Posterior cingulate gyrus (tissue), 11 donors: ENCODE measurements at regions not wholly inside any gene's neighbourhood (a gene's known extent, or its start where the extent isn't known, plus 50 kb on each side); places are given as distances from the start of the nearest gene placed in this dataset.
A peak's percentile ranks its signal among the peaks of the same experiment; 100 is the strongest.
"Not testable (repeated sequence)": the region's sequence is repeated elsewhere in the genome, so short reads cannot be mapped to it uniquely, and the experiment has no call there.

ENCODE experiments used
- DNase-seq, 10 donors: peaks; one replicate each; pipeline versions ENCODE4 v3.0.0 to v3.0.0-alpha.2; 2020 to 2021; ENCODE audit warnings: mixed read lengths in 3 of 10
- intact Hi-C: fragments of 100-400 bp; cut with DNase I; formaldehyde crosslinking; loops from one replicate; pipeline ENCODE4 v1.15.1; 2023

GRCh38 chr4:170166193-170166592 is 76.4 kb upstream of the AADAT start:
- intact Hi-C loops = not testable (repeated sequence)

GRCh38 chr4:170162416-170162815 is 72.7 kb upstream of the AADAT start:
- no peak for DNase-seq
- intact Hi-C loops = no loop called here

More at GRCh38 chr4:170166193-170166592, 76.4 kb upstream of the AADAT start:
- DNase-seq = peak in 2 of 10 donors; percentile 60 to 69

- intact Hi-C loops = no loop called here
Observed at GRCh38 chr4:170157670-170158069, 67.9 kb upstream of the AADAT start.

GRCh38 chr4:170145120-170145519 is 55.4 kb upstream of the AADAT start:
- no peak for DNase-seq

More at GRCh38 chr4:170157670-170158069, 67.9 kb upstream of the AADAT start:
- DNase-seq = no peak

GRCh38 chr4:170139764-170140163 is 50.0 kb upstream of the AADAT start:
- no peak for DNase-seq
- intact Hi-C loops = no loop called here

More at GRCh38 chr4:170145120-170145519, 55.4 kb upstream of the AADAT start:
- intact Hi-C loops = no loop called here
